ENCODE measurements at regions not wholly inside any gene's neighbourhood (a gene's known extent, or its start where the extent isn't known, plus 50 kb on each side); places are given as distances from the start of the nearest gene placed in this dataset.

DNA sequence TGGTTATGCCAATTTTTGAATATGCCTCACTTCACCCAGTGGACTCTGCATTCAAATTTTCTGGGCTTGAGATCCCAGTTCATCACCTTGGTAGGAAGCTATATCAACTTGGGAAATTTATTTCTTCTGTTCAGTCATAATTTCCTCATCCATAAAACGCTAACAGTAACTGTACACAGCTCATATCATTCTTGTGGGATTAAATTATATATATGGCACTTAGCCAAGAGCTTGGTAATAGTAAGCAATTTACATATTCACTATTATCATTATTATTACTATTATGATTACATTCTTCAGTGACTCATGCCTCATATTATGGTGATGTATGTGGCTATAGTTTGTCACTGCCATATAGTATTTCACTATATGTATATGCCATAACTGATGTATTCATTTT lies 177.6 kb downstream of the CPE start (continued):
- TF ChIP-seq, protein P1, sequence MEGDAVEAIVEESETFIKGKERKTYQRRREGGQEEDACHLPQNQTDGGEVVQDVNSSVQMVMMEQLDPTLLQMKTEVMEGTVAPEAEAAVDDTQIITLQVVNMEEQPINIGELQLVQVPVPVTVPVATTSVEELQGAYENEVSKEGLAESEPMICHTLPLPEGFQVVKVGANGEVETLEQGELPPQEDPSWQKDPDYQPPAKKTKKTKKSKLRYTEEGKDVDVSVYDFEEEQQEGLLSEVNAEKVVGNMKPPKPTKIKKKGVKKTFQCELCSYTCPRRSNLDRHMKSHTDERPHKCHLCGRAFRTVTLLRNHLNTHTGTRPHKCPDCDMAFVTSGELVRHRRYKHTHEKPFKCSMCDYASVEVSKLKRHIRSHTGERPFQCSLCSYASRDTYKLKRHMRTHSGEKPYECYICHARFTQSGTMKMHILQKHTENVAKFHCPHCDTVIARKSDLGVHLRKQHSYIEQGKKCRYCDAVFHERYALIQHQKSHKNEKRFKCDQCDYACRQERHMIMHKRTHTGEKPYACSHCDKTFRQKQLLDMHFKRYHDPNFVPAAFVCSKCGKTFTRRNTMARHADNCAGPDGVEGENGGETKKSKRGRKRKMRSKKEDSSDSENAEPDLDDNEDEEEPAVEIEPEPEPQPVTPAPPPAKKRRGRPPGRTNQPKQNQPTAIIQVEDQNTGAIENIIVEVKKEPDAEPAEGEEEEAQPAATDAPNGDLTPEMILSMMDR (IDR thresholded peaks at IDR 0.05 in 2 of 3, conservative IDR thresholded peaks at IDR 0.05 in 1 of 3; ENCODE audit: borderline replicate concordance in 1 of 3, insufficient read depth in 1 of 3, low read depth in 2 of 3, low read length in 2 of 3), result no peak
- TF ChIP-seq TCF7L2 (IDR thresholded peaks at IDR 0.05; ENCODE audit: borderline replicate concordance, extremely low read depth, insufficient read depth, insufficient read length) (no peak), EGR1 (IDR thresholded peaks at IDR 0.05; ENCODE audit: low read depth) (no peak), EZH2 (IDR thresholded peaks at IDR 0.05) (no peak)

DNA sequence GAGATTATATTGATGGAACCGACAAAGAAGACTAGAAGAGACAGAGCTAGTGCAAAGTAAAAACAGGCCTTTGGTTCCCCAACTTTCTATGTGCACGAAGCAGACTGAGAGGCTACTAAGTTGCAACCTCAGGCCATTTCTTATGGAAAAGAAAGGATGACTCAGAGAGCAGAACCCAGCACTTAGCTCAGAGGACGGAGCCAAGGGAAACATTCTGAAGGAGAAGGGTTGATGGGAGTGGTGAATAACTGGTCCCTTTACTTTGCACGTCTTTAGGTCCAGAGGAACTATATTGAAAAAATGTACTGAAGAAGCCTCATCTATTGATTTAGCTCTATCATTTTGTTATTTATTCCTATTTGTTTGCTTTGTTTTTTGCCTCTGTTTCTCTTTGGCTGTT lies 182.1 kb downstream of the CPE start:
- DNase-seq (ENCODE audit: low read depth, low spot score) (no peak), ATAC-seq (no peak)
- Histone ChIP-seq H3K79me2 (ENCODE audit: insufficient read depth, low read length) (no peaks in the 10 kb centered on the region), H3K4me1 (ENCODE audit: control insufficient read depth in 1 of 2, insufficient read depth in 2 of 2, low read length in 2 of 2) (peaks cover 0 to 10% of the 10 kb centered on the region in 2 experiments; a peak in 1 of 4 replicates), H2AFZ (ENCODE audit: low read depth, low read length, poor library complexity, severe bottlenecking) (no peak overlapping the region), H3K9me2 (ENCODE audit: insufficient read depth) (no peaks in the 10 kb centered on the region), H3K9me3 (ENCODE audit: control insufficient read depth in 1 of 2, insufficient read depth in 1 of 2, low read depth in 1 of 2, low read length in 2 of 2) (no peaks in the 10 kb centered on the region), H3K27ac (ENCODE audit: low read depth, low read length) (no peak overlapping the region), H3K9ac (ENCODE audit: low read length) (no peak overlapping the region), H3K27me3 (ENCODE audit: insufficient read depth, low read length) (no peaks in the 10 kb centered on the region), H4K20me1 (ENCODE audit: insufficient read depth) (no peaks in the 10 kb centered on the region), H3K4me2 (ENCODE audit: low read length) (no peak overlapping the region), H3K4me3 (replicated peaks in 1 of 2; ENCODE audit: low read depth in 1 of 2, low read length in 2 of 2) (no peak overlapping the region), H3K36me3 (ENCODE audit: control insufficient read depth in 1 of 2, insufficient read depth in 2 of 2, low read length in 2 of 2) (no peaks in the 10 kb centered on the region)
- ChIA-PET CTCF (no interaction called here), POLR2A (no interaction called here), RAD21 (ENCODE audit: low non-redundant PET in 1 of 2, low total read pairs in 2 of 2, uncharacterized antibody in 2 of 2, unreplicated experiment in 2 of 2) (no interaction called here)
- no TSS peak for BruUV-seq (replicated peaks)
- no peak for TF ChIP-seq EZH2phosphoT487 (IDR thresholded peaks at IDR 0.05; ENCODE audit: borderline replicate concordance)
- TF ChIP-seq, protein P2, sequence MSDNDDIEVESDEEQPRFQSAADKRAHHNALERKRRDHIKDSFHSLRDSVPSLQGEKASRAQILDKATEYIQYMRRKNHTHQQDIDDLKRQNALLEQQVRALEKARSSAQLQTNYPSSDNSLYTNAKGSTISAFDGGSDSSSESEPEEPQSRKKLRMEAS (IDR thresholded peaks at IDR 0.05), result no peak
- no peak for TF ChIP-seq EGR1 (IDR thresholded peaks at IDR 0.05; ENCODE audit: low read depth)
- TF ChIP-seq SIN3A (IDR thresholded peaks at IDR 0.05; ENCODE audit: low read depth), result no peak
- no peak for TF ChIP-seq SP1 (IDR thresholded peaks at IDR 0.05; ENCODE audit: low read depth)
- no peak for TF ChIP-seq RAD21 (IDR thresholded peaks at IDR 0.05; ENCODE audit: low read depth)
- no peak for TF ChIP-seq SRF (IDR thresholded peaks at IDR 0.05; ENCODE audit: low read depth)
- TF ChIP-seq YY1 (IDR thresholded peaks at IDR 0.05; ENCODE audit: extremely low read depth, insufficient replicate concordance, low read depth, low read length), result no peak
- TF ChIP-seq ATF3 (IDR thresholded peaks at IDR 0.05), result no peak
- TF ChIP-seq JUND (IDR thresholded peaks at IDR 0.05), result no peak
- TF ChIP-seq, protein P3, sequence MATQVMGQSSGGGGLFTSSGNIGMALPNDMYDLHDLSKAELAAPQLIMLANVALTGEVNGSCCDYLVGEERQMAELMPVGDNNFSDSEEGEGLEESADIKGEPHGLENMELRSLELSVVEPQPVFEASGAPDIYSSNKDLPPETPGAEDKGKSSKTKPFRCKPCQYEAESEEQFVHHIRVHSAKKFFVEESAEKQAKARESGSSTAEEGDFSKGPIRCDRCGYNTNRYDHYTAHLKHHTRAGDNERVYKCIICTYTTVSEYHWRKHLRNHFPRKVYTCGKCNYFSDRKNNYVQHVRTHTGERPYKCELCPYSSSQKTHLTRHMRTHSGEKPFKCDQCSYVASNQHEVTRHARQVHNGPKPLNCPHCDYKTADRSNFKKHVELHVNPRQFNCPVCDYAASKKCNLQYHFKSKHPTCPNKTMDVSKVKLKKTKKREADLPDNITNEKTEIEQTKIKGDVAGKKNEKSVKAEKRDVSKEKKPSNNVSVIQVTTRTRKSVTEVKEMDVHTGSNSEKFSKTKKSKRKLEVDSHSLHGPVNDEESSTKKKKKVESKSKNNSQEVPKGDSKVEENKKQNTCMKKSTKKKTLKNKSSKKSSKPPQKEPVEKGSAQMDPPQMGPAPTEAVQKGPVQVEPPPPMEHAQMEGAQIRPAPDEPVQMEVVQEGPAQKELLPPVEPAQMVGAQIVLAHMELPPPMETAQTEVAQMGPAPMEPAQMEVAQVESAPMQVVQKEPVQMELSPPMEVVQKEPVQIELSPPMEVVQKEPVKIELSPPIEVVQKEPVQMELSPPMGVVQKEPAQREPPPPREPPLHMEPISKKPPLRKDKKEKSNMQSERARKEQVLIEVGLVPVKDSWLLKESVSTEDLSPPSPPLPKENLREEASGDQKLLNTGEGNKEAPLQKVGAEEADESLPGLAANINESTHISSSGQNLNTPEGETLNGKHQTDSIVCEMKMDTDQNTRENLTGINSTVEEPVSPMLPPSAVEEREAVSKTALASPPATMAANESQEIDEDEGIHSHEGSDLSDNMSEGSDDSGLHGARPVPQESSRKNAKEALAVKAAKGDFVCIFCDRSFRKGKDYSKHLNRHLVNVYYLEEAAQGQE (IDR thresholded peaks at IDR 0.05; ENCODE audit: low read depth), result no peak
- TF ChIP-seq, protein P1 (IDR thresholded peaks at IDR 0.05 in 2 of 3, conservative IDR thresholded peaks at IDR 0.05 in 1 of 3; ENCODE audit: borderline replicate concordance in 1 of 3, insufficient read depth in 1 of 3, low read depth in 2 of 3, low read length in 2 of 3), result no peak
- no peak for TF ChIP-seq CBX3 (IDR thresholded peaks at IDR 0.05; ENCODE audit: low read depth)
- TF ChIP-seq ELF1 (IDR thresholded peaks at IDR 0.05; ENCODE audit: borderline replicate concordance, low read depth), result no peak
- intact Hi-C loops (cut with micrococcal nuclease), result no loop called here
